GM12891 (cell line): ENCODE measurements at regions not wholly inside any gene's neighbourhood (a gene's known extent, or its start where the extent isn't known, plus 50 kb on each side); places are given as distances from the start of the nearest gene placed in this dataset.

Experiments
- DNase-seq: peaks from one replicate; pipeline ENCODE4 v3.0.0; 2011; ENCODE audit warnings: low spot score; ENCODE audit not compliant: insufficient read length
- FAIRE-seq: peaks from 2 replicates; lab custom pipeline; 2011; peaks lifted over from hg19 to GRCh38; lab: Jason Lieb, UNC
- PAX5 ChIP-seq: IDR thresholded peaks from 2 replicates; pipeline ENCODE4 v1.6.1; 2011; ENCODE audit warnings: low read length, moderate library complexity, mild to moderate bottlenecking; ENCODE audit not compliant: insufficient read depth, severe bottlenecking
- POLR2A ChIP-seq: IDR thresholded peaks from 2 replicates; pipeline ENCODE4 v1.6.1; 2011; ENCODE audit warnings: low read depth, low read length, control low read depth
- POLR2AphosphoS5 ChIP-seq: IDR thresholded peaks from 2 replicates; pipeline ENCODE4 v1.6.1; 2011; ENCODE audit warnings: low read depth, low read length, control low read depth
- POU2F2 ChIP-seq: IDR thresholded peaks from 2 replicates; pipeline ENCODE4 v1.6.1; 2011; ENCODE audit warnings: low read depth, mild to moderate bottlenecking, control low read depth, low read length, moderate library complexity
- SPI1 ChIP-seq: IDR thresholded peaks from 2 replicates; pipeline ENCODE4 v1.6.1; 2011; ENCODE audit warnings: low read depth, low read length, control low read depth
- TAF1 ChIP-seq: IDR thresholded peaks from 2 replicates; pipeline ENCODE4 v1.6.1; 2011; ENCODE audit warnings: low read depth, low read length, control low read depth

GRCh38 chr14:54090274-54090673, 133.6 kb upstream of the BMP4 start:
- TF ChIP-seq POLR2A, result no peak
- no peak for TF ChIP-seq TAF1
- no peak for TF ChIP-seq PAX5
- no peak for DNase-seq
- FAIRE-seq, result no peak

GRCh38 chr14:54094765-54095164, 138.1 kb upstream of the BMP4 start:
- TF ChIP-seq PAX5, result no peak
- TF ChIP-seq TAF1, result no peak
- TF ChIP-seq POLR2AphosphoS5, result no peak
- TF ChIP-seq POU2F2, result no peak
- TF ChIP-seq SPI1, result no peak
- no peak for TF ChIP-seq POLR2A
- no peak for FAIRE-seq

GRCh38 chr14:54098536-54098935, 141.9 kb upstream of the BMP4 start:
- no peak for FAIRE-seq
- no peak for DNase-seq

More at GRCh38 chr14:54094765-54095164, 138.1 kb upstream of the BMP4 start:
- no peak for DNase-seq

GRCh38 chr14:54102051-54102456, 145.4 kb upstream of the BMP4 start:
- TF ChIP-seq POLR2AphosphoS5 (no peak), SPI1 (no peak), TAF1 (no peak), PAX5 (no peak), POU2F2 (no peak), POLR2A (no peak)
- FAIRE-seq (no peak), DNase-seq (no peak)

More at GRCh38 chr14:54098536-54098935, 141.9 kb upstream of the BMP4 start:
- no peak for TF ChIP-seq POU2F2
- no peak for TF ChIP-seq POLR2A
- TF ChIP-seq PAX5, result no peak
- no peak for TF ChIP-seq TAF1
- TF ChIP-seq POLR2AphosphoS5, result no peak
- TF ChIP-seq SPI1, result no peak

GRCh38 chr14:54102530-54102929, 145.9 kb upstream of the BMP4 start:
- TF ChIP-seq POLR2A (no peak), POLR2AphosphoS5 (no peak), POU2F2 (no peak), SPI1 (no peak), PAX5 (no peak), TAF1 (no peak)
- no peak for FAIRE-seq
- DNase-seq, result no peak

- DNase-seq, result no peak
- FAIRE-seq, result no peak
- no peak for TF ChIP-seq PAX5
- TF ChIP-seq TAF1, result no peak
- TF ChIP-seq POLR2AphosphoS5, result no peak
- TF ChIP-seq POLR2A, result no peak
- no peak for TF ChIP-seq POU2F2
- TF ChIP-seq SPI1, result no peak
Measured at GRCh38 chr14:54104601-54105145, 148.0 kb upstream of the BMP4 start.

- DNase-seq (no peak), FAIRE-seq (no peak)
- TF ChIP-seq SPI1, result no peak
- TF ChIP-seq PAX5, result no peak
- no peak for TF ChIP-seq POU2F2
- TF ChIP-seq TAF1, result no peak
- TF ChIP-seq POLR2AphosphoS5, result no peak
- no peak for TF ChIP-seq POLR2A
Measured at GRCh38 chr14:54105406-54105805, 148.8 kb upstream of the BMP4 start.

DNA sequence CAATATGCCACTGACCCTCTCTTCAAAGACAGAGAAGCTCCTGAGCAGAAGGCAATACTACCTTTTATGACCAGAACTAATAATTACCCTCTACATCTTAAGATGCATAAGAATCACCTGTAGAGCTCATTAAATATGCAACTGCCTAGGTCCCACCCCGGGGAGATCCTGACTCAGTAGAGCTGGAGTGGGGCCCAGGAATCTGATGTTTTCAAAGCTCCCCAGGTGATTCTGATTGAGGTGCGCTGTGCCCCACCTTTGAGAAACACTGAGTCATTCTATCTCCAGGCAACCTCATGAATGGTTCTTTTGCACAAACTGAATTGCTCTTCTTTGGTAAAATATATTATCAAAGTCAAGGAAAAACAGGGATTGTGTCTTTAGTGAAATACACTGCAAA, 149.3 kb upstream of the BMP4 start:
- FAIRE-seq (no peak), DNase-seq (no peak)
- TF ChIP-seq POLR2A (no peak), SPI1 (no peak), POU2F2 (no peak), POLR2AphosphoS5 (no peak), TAF1 (no peak), PAX5 (no peak)

GRCh38 chr14:54106661-54107377, 150.2 kb upstream of the BMP4 start:
- DNase-seq (no peak), FAIRE-seq (no peak)
- TF ChIP-seq POLR2A (no peak), POLR2AphosphoS5 (no peak), PAX5 (no peak)
